GM23338 (cell line): ENCODE measurements at regions not wholly inside any gene's neighbourhood (a gene's known extent, or its start where the extent isn't known, plus 50 kb on each side); places are given as distances from the start of the nearest gene placed in this dataset.

Experiments
- CREB1 ChIP-seq: fragments of 250-450 bp; sonication (Bioruptor Pico); IDR thresholded peaks from 2 replicates; pipeline ENCODE4 v1.5.0; 2020; ENCODE audit warnings: low read depth, mild to moderate bottlenecking, moderate library complexity
- ETS1 ChIP-seq: IDR thresholded peaks from 2 replicates; pipeline ENCODE4 v1.6.1; 2016; ENCODE audit warnings: antibody characterized with exemption
- EZH2 ChIP-seq: fragments of 200-600 bp; sonication (generic); IDR thresholded peaks from one replicate; pipeline ENCODE4 v1.8.0; 2017; ENCODE audit warnings: antibody characterized with exemption, mild to moderate bottlenecking, low read depth; ENCODE audit not compliant: unreplicated experiment
- EZH2phosphoT487 ChIP-seq: fragments of 200-600 bp; sonication (generic); IDR thresholded peaks from one replicate; pipeline ENCODE4 v1.8.1; 2018; ENCODE audit warnings: antibody characterized with exemption; ENCODE audit not compliant: unreplicated experiment
- JUNB ChIP-seq: IDR thresholded peaks from one replicate; pipeline ENCODE4 v1.6.1; 2016; ENCODE audit warnings: antibody characterized with exemption; ENCODE audit not compliant: unreplicated experiment
- NANOG ChIP-seq: IDR thresholded peaks from 2 replicates; pipeline ENCODE4 v1.6.1; 2016; ENCODE audit warnings: antibody characterized with exemption, borderline replicate concordance
- POLR2AphosphoS5 ChIP-seq: IDR thresholded peaks from 2 replicates; pipeline ENCODE4 v1.6.1; 2016; ENCODE audit warnings: antibody characterized with exemption, low read depth
- REST ChIP-seq: IDR thresholded peaks from one replicate; pipeline ENCODE4 v1.6.1; 2018; ENCODE audit warnings: antibody characterized with exemption; ENCODE audit not compliant: unreplicated experiment
- ZNF114 ChIP-seq: fragments of 250-450 bp; sonication (Bioruptor Pico); IDR thresholded peaks from 2 replicates; pipeline ENCODE4 v1.5.0; 2020; ENCODE audit warnings: mild to moderate bottlenecking, moderate library complexity
- ZNF331 ChIP-seq: fragments of 250-450 bp; sonication (Bioruptor Pico); IDR thresholded peaks from 2 replicates; pipeline ENCODE4 v1.5.0; 2020; ENCODE audit warnings: low read depth, mild to moderate bottlenecking, moderate library complexity
- ZNF462 ChIP-seq: fragments of 250-450 bp; sonication (Bioruptor Pico); IDR thresholded peaks from 2 replicates; pipeline ENCODE4 v1.5.0; 2020; ENCODE audit warnings: mild to moderate bottlenecking, moderate library complexity
- TF ChIP-seq, protein P1 (sequence below), 2 experiments: fragments of 200-600 bp in 1 of 2; sonication (generic) in 1 of 2; conservative IDR thresholded peaks; 2 replicates each; pipeline versions ENCODE4 v1.5.1 to v1.6.1; 2016 to 2017; ENCODE audit warnings: antibody characterized with exemption in 2 of 2, low read depth in 2 of 2, mild to moderate bottlenecking in 2 of 2, moderate library complexity in 1 of 2

- no peak for TF ChIP-seq EZH2
- TF ChIP-seq, protein P1, sequence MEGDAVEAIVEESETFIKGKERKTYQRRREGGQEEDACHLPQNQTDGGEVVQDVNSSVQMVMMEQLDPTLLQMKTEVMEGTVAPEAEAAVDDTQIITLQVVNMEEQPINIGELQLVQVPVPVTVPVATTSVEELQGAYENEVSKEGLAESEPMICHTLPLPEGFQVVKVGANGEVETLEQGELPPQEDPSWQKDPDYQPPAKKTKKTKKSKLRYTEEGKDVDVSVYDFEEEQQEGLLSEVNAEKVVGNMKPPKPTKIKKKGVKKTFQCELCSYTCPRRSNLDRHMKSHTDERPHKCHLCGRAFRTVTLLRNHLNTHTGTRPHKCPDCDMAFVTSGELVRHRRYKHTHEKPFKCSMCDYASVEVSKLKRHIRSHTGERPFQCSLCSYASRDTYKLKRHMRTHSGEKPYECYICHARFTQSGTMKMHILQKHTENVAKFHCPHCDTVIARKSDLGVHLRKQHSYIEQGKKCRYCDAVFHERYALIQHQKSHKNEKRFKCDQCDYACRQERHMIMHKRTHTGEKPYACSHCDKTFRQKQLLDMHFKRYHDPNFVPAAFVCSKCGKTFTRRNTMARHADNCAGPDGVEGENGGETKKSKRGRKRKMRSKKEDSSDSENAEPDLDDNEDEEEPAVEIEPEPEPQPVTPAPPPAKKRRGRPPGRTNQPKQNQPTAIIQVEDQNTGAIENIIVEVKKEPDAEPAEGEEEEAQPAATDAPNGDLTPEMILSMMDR (conservative IDR thresholded peaks at IDR 0.05; ENCODE audit: low read depth in 2 of 2), result no peak
- no peak for TF ChIP-seq NANOG
- no peak for TF ChIP-seq EZH2phosphoT487
- no peak for TF ChIP-seq POLR2AphosphoS5
- TF ChIP-seq ETS1, result no peak
- no peak for TF ChIP-seq REST
- no peak for TF ChIP-seq JUNB
- TF ChIP-seq ZNF114 (CRISPR knock-in tag), result no peak
- TF ChIP-seq CREB1 (CRISPR knock-in tag), result no peak
- TF ChIP-seq ZNF462 (CRISPR knock-in tag), result no peak
- TF ChIP-seq ZNF331 (CRISPR knock-in tag), result no peak
Observed at GRCh38 chr5:164000241-164000640, 494.8 kb downstream of the MAT2B start.
